PC-3 (cell line): ENCODE measurements at regions not wholly inside any gene's neighbourhood (a gene's known extent, or its start where the extent isn't known, plus 50 kb on each side); places are given as distances from the start of the nearest gene placed in this dataset.

Experiments used
- EZH2 ChIP-seq: fragments of 300-600 bp; sonication (generic); IDR thresholded peaks from one replicate; pipeline ENCODE4 v1.6.1; 2017; ENCODE audit warnings: antibody characterized with exemption, mild to moderate bottlenecking, low read length; ENCODE audit not compliant: unreplicated experiment
- EZH2phosphoT487 ChIP-seq: fragments of 300-600 bp; sonication (generic); IDR thresholded peaks from 2 replicates; pipeline ENCODE4 v1.6.1; 2018; ENCODE audit warnings: mild to moderate bottlenecking, antibody characterized with exemption, low read length, borderline replicate concordance
- TF ChIP-seq, protein P1 (sequence below): fragments of 300-600 bp; sonication (generic); conservative IDR thresholded peaks from 2 replicates; pipeline ENCODE4 v1.5.1; 2017; ENCODE audit warnings: antibody characterized with exemption, low read depth, mild to moderate bottlenecking, low read length

DNA sequence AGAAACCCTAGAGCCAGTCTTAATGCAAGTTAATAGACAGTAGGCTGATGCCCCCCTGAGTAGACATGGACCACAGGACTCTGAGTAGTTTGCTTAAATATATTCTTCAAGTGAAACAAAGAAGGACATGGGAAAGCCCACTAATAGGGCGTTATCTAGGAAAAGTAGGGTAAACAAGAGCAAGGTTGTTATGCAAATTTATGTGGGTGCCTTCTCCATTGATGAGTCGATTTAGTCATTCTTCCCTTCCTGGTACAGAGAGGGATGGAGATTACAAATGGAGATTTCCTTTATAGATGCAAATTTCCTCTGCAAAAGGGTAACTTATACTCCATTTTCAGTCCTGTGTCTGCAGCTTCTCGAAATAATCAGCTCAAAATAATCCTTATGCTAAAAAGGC lies 262.0 kb downstream of the CD83 start:
- TF ChIP-seq EZH2 (no peak), EZH2phosphoT487 (no peak)
- TF ChIP-seq, protein P1, sequence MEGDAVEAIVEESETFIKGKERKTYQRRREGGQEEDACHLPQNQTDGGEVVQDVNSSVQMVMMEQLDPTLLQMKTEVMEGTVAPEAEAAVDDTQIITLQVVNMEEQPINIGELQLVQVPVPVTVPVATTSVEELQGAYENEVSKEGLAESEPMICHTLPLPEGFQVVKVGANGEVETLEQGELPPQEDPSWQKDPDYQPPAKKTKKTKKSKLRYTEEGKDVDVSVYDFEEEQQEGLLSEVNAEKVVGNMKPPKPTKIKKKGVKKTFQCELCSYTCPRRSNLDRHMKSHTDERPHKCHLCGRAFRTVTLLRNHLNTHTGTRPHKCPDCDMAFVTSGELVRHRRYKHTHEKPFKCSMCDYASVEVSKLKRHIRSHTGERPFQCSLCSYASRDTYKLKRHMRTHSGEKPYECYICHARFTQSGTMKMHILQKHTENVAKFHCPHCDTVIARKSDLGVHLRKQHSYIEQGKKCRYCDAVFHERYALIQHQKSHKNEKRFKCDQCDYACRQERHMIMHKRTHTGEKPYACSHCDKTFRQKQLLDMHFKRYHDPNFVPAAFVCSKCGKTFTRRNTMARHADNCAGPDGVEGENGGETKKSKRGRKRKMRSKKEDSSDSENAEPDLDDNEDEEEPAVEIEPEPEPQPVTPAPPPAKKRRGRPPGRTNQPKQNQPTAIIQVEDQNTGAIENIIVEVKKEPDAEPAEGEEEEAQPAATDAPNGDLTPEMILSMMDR, result no peak
